GM12865 (cell line): ENCODE measurements at regions not wholly inside any gene's neighbourhood (a gene's known extent, or its start where the extent isn't known, plus 50 kb on each side); places are given as distances from the start of the nearest gene placed in this dataset.

Experiments used
- DNase-seq: peaks from one replicate; pipeline ENCODE4 v3.0.0; 2010; ENCODE audit warnings: low read depth
- H3K4me3 ChIP-seq: 2 replicates; pipeline ENCODE4 v1.5.1; 2011; ENCODE audit warnings: mild to moderate bottlenecking, low read depth, low read length, control low read depth
- CTCF ChIP-seq: IDR thresholded peaks from 2 replicates; pipeline ENCODE4 v1.5.1; 2011; ENCODE audit warnings: low read length, control low read depth, low read depth, inconsistent platforms; ENCODE audit not compliant: insufficient read depth; ENCODE audit errors: missing control alignments

- TF ChIP-seq CTCF = no peak
- no peak overlapping the region for H3K4me3 ChIP-seq
- DNase-seq = no peak
Measured at GRCh38 chr2:186917866-186918265, 68.9 kb upstream of the ZSWIM2 start.

GRCh38 chr2:186913870-186914269, 64.9 kb upstream of the ZSWIM2 start:
- TF ChIP-seq CTCF = no peak
- peak; percentile 58 for DNase-seq
- H3K4me3 ChIP-seq = no peak overlapping the region

- no peak for DNase-seq
- H3K4me3 ChIP-seq = no peak overlapping the region
- TF ChIP-seq CTCF = no peak
Measured at GRCh38 chr2:186912979-186913378, 64.0 kb upstream of the ZSWIM2 start.

GRCh38 chr2:186911551-186912085, 62.6 kb upstream of the ZSWIM2 start:
- no peak overlapping the region for H3K4me3 ChIP-seq
- TF ChIP-seq CTCF = no peak
- no peak for DNase-seq

GRCh38 chr2:186910996-186911395, 62.0 kb upstream of the ZSWIM2 start:
- no peak for TF ChIP-seq CTCF
- H3K4me3 ChIP-seq = no peak overlapping the region
- no peak for DNase-seq

GRCh38 chr2:186909095-186909494, 60.1 kb upstream of the ZSWIM2 start:
- TF ChIP-seq CTCF = no peak
- DNase-seq = no peak
- no peak overlapping the region for H3K4me3 ChIP-seq

GRCh38 chr2:186907897-186908296, 58.9 kb upstream of the ZSWIM2 start:
- no peak for DNase-seq
- TF ChIP-seq CTCF = no peak
- no peak overlapping the region for H3K4me3 ChIP-seq
